ENCODE measurements at regions not wholly inside any gene's neighbourhood (a gene's known extent, or its start where the extent isn't known, plus 50 kb on each side); places are given as distances from the start of the nearest gene placed in this dataset.
"Not testable (repeated sequence)": the region's sequence is repeated elsewhere in the genome, so short reads cannot be mapped to it uniquely, and the experiment has no call there.

DNA sequence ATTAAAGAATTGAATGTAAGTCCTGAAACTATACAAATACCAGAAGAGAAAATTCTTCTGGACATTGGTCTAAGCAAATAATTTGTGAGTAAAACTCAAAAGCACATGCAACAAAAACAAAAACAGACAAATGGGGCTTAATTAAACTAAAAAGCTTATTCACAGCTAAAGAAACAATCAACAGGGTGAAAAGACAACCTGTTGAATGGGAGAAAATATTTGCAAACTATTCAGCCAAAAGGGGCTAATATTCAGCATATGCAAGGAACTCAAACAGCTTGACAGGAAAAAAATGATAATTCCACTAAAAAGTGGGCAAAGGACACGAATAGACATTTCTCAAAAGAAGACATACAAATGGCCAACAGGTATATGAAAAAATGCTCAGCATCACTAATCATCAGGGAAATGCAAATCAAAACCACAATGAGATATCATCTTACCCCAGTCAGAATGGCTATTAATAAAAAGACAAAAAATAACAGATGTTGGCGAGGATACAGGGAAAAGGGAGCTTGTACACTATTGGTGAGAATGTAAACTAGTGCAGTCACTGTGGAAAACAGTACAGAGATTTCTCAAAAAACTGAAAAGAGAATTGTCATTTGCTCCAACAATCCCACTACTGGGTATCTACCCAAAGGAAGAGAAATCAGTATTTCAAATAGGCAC lies 177.5 kb upstream of the RTL1 start:
- DNase-seq, result no peak

DNA sequence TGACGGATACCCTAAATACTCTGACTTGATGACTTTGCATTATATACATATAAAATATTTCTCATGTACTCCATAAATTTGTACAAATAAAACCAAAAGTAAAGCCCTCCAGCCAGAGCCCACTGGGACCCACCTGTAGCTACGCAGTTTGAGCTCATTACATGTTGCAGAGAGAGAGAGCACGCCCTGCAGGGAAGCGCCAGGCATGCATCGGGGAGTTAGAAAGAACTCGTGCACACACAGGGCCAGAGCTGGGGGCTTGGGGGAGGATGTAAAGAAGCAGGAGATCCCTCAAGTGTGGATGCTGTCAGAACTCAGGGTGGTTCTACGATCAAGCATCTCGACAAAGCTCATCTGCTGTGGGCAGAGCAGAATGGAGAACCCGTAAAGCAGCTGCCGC lies 178.5 kb upstream of the RTL1 start:
- DNase-seq, result no peak

DNA sequence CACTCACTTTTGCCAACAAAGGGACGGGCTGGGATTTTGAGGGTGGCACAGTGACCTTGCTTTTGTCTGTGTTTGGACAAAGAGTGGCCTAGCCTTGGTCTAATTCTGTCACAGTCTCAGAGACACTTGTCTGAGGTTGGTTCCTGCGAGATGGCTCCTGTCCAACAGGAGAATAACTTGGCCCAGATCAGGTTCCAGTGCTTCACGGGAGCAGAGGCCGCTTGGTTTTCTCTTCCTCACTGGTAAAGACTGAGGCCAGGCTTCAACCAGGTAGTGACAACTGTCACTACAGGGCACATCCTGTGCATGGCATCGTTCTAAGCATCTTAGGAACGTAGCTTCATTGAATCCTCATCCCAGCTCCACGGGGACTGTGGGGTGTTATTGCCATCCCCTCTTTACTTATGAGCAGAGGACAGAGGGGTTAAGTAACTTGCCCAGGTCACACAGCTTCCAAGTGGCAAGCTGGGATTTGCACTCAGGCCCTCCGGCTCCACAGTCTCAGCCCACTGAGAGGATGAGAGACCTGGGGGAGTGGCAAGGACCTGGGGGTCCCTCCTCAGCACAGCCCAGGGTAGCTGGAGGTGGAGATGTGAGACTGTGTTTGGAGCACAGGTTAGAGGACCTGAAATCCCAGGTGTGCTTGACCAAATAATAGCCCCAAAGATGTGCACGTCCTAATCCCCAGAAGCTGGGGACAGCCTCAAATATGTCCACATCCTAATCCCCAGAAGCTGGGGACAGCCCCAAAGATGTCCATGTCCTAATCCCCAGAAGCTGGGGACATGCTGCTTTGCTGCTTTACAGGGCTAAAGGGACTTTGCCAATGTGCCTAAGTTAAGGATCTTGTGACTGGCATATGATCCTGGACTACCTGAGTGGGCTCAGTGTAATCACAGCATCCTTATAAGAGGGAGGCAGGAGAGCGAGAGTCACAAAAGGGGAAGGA lies 179.2 kb upstream of the RTL1 start:
- DNase-seq, result peak; percentile 40

DNA sequence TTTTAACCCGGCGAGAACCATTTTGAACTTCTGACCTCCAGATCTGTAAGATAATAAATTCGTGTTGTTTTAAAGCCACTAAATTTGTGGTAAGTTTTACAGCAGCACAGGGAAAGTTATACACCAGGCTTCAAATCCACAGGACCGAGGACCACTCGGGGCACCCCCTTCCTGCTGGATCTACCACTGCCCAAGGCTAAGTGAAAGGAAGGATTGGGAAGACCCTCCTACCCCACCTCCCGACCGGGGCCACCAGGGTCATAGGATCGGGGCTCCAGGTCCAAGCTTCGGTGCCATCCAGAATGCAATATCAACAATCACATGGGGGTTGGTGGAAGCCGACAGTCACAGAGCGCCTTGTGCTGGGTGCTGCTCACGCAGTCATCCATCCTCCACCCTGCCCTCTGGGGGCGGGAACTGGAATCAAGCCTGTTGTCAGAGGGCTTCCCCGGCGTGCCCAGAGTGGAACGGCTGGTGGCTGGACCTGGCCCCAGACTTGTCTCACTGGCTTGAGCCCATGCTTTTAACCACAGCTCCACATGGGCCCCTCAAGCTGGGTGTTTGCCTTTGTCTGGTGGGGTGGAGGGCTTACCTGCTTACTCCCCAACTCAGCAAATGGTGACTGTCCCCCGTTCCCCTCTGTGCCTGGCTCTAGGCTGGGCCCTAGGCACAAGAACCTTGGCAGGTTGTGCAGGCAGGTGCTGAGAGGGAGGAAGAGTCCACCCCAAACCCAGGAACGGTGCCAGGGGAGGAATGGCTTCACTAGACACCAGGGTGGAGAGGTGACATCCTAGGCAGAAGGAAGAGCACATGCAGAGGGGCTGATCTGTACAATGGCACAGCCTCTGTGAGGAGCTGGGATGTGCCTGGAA lies 180.3 kb upstream of the RTL1 start:
- DNase-seq, result no peak

DNA sequence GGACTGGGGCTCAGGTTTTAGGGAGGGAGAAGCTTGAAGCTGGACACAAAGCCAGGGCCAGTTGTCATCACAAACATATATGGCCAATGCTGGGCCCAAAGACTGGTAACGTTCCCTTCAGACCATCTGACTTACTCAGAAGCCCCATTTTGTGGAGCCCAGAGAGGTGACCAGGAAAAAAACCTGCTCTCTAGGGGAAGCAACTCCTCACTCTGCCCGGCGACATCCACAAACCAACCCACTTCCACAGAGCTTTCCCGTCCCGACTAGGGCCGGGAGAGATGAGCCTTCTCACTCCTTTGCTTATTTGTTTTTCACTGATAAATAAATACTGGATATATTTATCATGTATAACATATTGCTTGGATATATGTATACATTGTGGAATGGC lies 180.9 kb upstream of the RTL1 start:
- DNase-seq, result no peak

DNA sequence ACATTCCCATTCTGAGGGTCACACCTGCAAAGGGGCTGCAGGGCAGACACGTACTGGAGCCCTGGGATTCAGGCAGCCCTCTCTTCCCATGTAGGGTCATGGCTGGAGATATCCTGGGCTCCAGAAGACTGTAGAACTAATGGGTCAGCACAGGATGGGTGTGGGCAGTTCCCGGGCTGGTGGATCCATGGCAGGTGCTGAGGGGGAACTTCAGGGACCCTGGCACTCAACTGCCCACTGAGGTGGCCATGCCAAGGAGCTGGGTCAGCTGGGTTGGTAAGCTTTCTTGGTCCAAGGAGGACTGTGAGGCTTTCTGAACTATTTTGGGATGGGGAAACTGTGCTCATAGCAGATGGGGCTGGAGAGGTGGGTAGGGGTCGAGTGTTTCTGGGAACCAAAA lies 183.4 kb upstream of the RTL1 start:
- no peak for DNase-seq

DNA sequence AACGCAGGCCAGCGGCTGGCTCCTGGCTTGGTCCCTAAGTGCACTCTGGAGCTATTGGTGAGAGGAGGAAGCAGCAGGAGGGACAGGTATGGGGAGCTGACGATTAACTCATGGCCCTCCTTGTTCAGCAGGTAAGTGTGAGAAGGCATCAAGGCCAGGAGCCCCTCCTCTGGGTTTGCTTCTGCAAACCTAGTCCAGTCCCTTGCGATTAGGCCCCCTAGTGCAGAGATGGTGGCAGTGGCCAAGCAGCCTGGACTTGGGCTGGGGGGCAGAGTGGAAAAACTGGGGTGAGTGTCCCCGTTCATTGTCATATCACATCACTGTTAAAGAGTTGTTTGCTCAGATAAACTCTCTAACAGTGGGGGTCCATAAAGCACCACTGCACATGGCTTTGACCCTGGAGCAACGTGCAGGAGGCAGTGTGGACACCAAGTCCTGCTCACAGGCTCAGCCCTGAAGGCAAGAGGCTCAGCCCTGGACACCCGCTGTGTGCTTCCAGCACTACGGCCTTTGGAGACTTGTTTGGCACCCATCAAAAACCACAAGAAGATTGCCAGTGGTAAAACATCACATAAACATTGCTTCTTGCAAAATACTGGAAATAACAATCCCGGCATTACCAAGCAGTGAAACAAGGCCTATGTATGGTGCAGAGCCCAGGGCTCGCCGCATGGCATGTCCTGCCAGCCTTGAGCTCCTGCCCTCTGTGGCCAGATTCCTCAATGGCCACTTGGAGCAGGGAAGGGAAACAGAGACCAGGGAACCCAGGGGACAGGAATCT lies 184.3 kb upstream of the RTL1 start:
- DNase-seq, result no peak

DNA sequence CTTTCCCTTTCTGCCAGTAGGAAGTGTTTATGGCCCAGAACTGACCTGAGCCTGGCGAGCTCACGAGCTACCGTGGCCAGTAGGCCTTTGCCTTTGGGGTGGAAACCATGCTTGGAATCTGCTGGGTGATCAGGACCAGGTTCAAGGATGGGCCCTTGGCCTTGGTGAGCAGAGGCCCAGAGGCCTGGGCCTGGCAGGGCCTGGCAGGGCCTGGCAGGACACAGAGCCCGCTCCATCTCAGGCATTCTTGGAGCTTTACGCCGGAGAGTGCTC lies 184.8 kb upstream of the RTL1 start:
- DNase-seq, result no peak

DNA sequence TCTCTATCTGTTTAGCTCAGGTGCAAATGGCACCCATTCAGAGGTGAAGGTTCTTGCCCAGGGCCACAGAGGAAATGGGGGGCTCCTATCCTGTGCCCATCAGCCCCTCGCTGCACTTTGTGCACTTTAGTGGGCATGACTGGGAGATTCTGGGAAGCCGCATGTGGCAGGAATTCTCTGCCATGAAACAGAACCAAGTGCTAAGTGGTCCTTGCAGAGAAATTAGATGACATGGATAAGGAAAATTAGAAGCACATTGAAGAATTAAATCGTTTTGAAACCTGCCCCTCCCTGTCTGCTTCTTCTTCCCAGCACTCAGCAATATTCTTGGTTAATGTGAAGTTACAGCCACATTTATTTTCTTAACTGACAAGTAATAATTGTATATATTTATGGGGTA lies 185.2 kb upstream of the RTL1 start:
- no peak for DNase-seq

DNA sequence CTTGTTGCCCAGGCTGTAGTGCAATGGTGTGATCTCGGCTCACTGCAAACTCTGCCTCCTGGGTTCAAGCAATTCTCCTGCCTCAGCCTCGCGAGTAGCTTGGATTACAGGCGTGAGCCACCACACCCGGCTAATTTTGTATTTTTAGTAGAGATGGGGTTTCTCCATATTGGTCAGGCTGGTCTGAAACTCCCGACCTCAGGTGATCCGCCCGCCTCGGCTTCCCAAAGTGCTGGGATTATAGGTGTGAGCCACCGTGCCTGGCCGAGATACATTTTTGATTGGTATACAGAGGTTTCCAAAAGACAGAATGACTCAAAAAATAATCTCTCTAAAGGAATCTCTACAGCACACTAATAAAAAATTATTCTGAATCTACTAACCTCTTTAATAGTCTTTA lies 187.0 kb upstream of the RTL1 start:
- not testable (repeated sequence) for DNase-seq

DNA sequence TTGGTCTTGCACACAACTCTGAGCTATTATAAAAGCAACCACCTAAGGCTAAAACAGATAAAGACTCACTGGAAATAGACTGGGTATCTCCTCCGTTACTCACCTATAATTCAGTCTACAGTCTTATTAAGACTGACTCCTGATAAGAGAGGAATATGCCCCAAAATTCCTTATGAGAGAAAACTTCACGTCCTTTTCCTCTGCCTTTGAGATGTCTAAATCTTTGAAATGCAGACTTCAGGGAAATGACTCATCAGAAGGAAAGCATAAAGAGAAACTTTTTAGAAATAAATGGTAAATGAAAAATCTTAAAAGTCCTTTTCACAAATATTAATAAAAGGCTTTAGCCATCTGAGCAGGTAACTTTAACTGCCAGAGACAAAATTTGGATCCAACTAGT lies 187.5 kb upstream of the RTL1 start:
- no peak for DNase-seq

DNA sequence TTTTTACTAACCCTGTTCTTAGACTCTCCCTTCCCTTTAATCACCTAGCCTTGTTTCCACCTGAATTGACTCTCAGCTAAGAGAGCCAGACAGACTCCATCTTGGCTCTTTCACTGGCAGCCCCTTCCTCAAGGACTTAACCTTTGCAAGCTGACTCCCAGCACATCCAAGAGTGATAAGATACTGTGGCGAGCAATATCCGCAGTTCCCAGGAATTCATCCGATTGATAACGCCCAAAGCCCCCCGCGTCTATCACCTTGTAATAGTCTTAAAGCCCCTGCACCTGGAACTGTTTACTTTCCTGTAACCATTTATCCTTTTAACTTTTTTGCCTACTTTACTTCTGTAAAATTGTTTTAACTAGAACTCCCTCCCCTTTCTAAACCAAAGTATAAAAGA lies 191.4 kb upstream of the RTL1 start:
- DNase-seq, result not testable (repeated sequence)

DNA sequence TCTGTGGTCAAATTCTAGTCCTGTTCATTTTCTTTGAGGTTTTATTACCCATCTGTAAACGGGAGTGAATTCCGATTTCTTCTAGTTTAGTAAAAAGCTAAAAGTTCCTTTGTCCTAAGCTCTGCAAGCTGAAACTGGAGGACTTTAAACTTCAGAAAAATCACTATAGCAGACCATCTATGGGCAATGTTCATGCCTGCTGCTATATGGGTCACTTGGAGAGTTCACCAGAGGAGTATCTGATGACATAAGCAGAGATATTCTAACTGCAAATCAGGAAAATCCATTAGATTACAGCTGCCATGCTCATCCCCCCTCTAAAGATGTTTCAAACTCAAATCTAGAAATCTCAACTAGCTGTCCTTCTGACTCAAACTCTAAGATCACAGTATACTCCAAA lies 193.0 kb upstream of the RTL1 start:
- DNase-seq, result no peak

DNA sequence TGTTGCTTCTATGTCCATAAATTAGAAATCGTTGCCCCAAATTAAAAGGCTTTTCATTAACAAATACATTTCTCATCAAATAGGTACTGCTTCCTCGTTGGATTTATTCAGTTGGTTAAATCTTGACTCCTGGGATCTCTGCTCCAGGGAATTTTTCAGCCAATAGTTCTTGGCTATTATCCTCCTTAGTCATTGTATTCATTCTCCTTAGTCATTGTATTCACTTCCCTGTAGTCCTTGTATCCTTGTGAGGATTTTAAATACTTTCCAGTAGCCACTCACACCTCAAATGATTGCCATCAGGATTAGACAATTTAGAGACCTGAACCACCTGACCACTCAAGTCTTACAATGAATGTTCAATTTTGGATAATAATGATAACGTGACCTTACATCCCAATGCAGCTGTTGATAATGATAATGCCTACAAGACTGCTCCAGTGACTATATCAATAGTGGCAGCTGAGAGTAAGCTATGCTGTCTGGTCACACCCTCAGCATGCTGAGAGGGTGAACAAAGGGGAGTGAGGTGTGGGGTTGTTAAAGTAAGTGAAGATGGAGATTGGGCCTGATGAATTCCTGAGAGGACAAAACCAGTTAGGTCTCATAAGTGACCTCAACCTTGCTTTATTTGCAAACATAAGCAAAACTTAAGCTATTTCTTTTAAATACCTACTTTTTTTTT lies 193.7 kb upstream of the RTL1 start:
- no peak for DNase-seq

DNA sequence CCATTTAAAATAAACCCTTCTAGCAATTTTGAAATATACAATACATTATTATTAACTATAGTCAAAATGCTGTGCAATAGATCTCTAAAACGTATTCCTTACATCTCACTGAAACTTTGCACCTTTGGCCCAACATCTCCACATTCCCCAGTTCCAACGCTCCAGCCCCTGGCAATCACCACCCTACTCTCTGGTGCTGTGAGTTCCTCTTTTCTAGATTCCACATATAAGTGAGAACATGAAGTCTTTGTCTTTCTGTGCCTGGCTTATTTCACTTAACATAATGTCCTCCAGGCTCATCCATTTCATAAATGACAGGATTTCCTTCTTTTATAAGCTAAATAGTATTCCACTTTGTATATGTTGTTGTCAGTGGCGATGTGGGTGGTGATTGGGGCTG lies 194.7 kb upstream of the RTL1 start:
- DNase-seq, result no peak

DNA sequence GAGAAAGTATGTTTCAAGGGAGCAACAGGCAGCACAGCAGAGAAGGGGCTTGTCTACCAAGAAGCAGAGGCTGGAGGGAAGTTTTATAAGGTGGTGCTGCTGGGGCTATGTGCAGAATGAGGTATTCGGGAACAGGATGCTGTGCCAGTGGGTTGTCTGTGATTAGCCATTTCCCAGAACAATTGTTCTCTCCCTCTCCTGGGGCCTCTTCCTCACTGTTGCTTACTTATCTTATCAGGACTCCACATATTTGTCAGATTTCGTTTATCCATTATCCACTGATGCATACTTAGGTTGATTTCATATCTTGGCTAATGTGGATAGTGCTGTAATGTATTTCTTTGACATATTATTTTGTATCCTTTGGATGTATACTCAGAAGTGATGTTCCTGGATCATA lies 195.1 kb upstream of the RTL1 start:
- no peak for DNase-seq

DNA sequence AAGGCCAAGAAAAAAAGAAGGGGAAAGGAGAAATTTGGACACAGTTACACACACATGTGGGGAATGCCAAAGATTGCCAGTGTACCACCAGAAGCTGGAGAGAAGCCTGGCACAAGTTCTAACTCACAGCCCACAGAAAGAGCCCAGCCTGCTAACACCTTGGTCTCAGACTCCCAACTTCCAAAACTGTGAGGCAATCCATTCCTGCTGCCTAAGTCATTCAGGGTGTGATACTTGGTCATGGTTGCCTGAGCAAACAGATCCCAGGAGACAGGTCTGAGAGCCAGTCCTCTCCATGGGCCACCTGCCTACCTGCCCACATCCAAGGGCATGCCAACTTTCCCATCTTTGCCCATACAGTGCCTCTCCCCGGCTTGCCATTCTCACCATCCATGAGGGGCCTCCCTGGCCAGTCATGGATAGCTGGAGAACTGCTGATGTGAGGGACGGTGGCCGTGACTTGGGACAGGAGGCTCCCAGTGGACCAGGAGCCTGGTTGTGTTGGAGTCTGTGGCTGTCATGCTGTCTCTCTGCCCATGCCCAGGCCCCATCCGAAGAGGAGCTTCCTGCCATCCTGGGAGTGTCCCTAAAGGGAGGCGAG lies 198.0 kb upstream of the RTL1 start:
- DNase-seq, result no peak

DNA sequence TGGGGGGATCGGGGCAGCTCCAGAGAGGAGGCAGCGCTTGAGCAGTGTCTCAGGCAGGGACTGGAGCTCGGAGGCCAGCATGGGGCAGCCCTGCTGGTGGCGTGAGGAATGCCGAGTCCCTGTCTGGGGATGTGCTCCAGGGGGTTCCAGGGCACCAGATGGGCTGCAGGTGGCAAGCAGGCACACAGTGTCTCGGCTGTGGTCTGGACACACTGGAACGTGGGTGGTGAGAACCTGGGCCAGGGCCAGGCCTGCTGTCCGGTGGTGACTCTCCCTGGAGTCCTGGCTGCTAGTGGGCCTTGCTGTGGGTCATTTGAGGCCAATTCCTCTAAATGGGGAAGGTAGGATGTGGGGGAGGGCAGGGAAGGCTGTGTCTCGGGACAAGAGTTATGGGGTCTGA lies 199.4 kb upstream of the RTL1 start:
- no peak for DNase-seq

DNA sequence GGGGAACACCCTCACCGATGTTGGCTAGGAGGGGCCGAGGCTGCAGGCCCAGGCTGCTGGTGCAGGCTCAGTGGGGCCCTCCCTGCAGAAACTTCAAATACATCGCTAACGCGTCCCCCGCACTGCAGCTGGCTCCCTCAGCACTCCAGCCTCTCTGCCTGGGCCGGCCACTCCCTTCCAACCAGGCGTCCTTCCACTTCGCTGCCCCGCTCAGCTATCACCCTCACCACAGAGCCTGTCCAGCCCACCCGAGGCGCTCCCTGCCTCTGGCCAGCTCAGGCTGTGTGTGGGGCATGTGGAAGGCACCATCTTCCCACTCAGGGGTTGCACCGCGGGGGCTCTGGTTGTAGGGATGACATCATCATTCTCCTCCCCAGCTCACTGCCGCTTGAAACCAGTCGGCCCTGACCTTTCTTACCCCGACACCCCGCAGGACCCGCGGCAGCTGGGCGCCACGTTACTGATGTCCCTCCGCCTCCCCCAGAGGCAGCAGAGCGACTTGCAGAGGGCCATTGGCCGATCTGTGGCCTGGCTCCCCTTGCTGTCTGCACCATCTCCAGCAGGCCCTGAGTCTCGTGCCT lies 199.9 kb upstream of the RTL1 start:
- DNase-seq, result no peak

DNA sequence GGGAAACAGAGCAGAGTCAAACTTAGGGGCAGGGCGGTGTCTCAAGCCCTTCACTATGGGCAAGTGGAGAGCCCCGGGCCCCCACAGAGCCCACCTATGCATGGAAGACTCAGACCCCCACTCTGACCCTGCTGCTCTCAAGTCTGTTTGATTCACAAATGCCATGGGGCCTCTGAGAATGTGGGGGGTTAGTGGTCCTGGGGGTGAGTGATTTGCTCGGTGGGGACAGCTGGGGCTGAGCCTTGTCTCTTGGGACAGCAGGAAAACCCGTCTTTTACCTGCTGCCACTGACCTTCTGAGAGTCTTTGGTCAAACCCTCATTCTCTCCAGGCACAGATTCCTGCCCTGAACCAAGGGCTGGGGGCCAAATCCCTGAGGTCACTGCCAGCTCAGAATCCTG lies 201.0 kb upstream of the RTL1 start:
- no peak for DNase-seq

DNA sequence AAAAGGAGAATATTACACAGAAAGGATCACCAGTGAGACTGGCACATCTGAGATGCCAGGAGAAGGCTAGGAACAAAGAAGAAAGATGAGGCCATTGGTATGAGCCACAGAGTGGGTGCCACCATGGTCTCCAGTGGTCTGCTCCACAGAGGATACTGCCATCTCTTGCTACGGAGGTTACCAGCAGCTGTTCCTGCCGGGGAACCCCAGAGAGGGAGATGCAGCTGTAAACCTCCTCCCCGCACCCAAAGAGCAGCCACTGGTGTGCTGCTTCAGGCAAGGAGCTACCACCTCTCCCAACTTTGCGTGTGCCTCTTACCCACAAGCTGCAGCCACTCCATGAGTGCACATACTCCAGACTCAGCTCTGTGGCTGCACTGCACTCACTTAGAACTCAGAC lies 201.5 kb upstream of the RTL1 start:
- no peak for DNase-seq

All from tongue (tissue), 1 donor.